GM12872 (cell line): ENCODE measurements at regions not wholly inside any gene's neighbourhood (a gene's known extent, or its start where the extent isn't known, plus 50 kb on each side); places are given as distances from the start of the nearest gene placed in this dataset.

Experiments used
- TF ChIP-seq, protein P1 (sequence below): IDR thresholded peaks from 3 replicates; pipeline ENCODE4 v1.5.1; 2011; ENCODE audit warnings: low read depth, mild to moderate bottlenecking, low read length, moderate library complexity; ENCODE audit not compliant: insufficient read depth

DNA sequence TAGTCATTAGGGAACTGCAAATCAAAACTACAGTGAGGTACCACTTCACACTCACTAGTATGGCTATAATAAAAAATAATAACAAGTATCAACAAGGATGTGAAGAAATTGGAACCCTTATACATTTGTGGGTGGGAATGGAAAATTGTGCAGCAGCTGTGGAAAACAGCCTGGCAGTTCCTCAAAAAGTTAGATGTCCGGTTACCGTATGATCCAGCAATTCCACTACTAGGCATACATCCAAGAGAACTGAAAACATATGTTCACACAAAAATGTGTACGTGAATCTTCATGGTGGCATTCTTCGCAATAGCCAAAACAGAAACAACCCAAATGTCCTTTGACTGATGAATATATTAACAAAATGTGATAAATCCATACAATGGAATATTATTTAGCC lies 187.9 kb upstream of the LYSMD4 start:
- TF ChIP-seq, protein P1, sequence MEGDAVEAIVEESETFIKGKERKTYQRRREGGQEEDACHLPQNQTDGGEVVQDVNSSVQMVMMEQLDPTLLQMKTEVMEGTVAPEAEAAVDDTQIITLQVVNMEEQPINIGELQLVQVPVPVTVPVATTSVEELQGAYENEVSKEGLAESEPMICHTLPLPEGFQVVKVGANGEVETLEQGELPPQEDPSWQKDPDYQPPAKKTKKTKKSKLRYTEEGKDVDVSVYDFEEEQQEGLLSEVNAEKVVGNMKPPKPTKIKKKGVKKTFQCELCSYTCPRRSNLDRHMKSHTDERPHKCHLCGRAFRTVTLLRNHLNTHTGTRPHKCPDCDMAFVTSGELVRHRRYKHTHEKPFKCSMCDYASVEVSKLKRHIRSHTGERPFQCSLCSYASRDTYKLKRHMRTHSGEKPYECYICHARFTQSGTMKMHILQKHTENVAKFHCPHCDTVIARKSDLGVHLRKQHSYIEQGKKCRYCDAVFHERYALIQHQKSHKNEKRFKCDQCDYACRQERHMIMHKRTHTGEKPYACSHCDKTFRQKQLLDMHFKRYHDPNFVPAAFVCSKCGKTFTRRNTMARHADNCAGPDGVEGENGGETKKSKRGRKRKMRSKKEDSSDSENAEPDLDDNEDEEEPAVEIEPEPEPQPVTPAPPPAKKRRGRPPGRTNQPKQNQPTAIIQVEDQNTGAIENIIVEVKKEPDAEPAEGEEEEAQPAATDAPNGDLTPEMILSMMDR = no peak

DNA sequence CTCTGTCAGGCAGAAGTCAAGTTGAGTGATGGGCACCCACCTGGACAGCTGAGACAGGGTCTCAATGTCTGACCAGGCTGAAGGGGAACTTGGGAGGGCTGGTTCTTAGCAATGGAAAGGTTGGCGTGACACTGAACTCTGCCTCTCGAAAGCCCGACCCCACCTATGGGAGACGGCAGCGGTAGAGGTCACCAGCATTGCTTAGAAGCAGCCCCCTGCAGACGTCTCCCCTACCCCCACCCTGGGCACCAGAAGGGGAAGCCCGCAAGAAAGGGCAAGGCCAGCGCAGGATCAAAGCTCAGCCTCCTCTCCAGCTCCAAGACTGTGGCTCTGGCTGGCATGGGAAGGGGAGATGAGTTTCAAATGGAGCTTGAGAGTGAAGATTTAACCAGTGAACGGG lies 184.8 kb upstream of the LYSMD4 start:
- TF ChIP-seq, protein P1 = no peak

DNA sequence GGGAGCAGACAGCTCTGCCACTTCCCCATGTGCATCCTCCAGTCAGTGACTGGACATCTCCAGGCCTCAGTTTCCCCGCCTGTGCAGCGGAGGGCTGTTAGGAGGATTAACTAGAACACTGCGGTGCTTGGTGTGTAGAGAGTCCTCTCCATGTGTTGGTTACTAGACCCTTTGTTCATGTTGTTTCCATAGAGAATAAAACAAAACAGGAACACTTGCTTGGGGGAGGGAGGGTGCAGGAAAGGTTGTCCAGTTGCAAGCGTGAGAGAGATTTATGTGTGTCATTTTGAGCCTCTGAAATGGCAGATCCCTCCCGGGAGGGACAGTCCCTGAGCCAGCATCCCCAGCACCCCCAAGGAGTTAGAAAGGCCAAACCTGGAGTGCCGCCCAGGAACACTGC lies 184.0 kb upstream of the LYSMD4 start:
- TF ChIP-seq, protein P1 = no peak

DNA sequence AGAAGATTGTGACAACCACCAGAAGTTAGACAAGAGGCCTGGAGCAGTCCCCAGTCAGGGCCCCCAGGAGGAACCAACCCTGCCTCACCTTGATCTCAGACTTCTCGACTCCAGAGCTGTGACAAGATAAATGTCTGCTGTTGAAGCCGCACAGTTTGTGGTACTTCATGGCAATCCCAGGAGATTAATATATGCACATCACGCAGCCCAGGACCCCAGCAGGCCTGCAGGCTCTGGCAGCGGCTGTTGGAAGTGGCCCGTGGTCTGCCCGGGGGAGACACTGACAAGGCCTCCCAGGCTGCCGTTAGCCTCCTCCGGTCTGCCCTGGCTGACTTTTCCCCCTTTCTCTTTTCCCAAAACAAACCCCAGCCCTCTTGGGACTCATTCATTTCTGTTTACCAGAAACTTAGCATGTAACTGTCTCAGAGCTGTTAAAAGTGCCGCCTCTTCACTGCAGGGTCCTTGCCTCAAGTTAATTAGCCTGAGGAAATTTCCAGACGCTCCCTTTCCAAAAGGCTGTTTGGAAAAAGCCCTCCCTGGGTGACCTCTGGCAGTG lies 183.5 kb upstream of the LYSMD4 start:
- TF ChIP-seq, protein P1 = no peak

DNA sequence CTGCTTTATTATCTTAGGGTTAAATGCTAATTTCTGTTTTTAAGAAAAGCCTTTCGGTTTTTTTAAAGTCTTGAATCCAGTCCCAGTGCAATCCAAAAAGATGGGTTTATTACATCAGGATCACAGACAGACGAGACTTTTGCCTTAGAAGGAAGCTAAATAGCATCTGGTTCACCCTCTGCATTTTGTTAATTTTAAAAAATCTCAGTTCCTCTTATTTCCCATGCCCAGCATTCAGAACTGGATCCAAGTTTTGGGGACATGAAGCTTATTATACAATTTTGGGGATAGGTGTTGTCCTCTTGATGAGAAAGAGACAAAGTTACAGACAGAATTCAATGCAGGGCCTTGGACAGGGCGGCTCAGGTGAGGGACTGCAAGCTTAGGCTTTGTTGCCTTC lies 181.5 kb upstream of the LYSMD4 start:
- TF ChIP-seq, protein P1 = no peak

DNA sequence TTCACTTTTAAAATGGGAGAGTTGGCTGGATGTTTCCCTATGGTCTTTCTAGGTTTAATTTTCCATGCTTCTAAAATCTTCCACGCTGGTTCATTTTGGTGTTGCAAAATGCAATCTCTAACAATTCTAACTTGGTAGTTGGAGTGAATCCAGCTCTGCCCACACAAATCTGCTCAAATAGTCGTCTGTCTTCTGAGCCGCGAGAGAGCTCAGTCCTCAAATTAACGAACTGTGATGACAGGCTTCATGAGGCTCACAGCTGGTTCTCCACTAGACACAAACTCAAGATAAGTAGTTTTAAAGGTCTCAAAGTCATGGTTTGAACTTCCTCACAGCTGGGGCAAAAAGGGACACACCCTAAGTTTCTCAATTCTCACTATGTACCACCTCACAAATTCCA lies 178.6 kb upstream of the LYSMD4 start:
- TF ChIP-seq, protein P1 = no peak

DNA sequence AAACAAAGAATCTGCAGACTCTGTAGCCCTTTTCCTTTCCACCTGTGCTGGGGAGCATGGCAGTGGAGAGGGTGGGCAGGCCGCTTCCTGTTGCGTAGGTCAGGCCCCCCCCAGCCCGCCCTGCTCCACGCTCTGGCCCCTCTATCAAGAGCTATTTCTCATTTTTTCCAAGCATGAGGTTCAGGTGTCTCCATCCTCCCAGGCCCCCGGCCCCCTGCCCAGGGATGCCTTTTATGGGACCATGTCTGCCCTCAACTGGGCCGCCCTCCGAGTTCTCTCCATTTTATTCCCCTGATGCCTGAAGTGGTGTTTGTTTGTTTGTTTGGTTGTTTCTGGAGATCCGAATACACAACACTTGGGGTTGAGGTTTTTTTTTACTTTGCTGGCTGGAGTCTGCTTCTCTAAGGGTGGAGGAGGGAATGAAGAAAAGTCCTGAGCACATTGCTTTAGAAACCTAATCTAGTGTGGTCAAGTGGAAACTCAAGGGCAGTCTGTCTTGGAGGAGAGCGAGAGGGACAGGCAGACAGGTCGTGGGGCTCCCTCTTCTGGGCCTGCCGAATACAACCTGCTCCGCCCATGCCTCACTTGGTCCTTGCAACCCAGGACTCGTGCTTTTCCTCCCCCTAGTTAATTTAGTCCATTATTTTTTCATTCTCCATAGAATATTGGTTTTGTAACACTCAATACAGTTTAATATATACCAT lies 176.5 kb upstream of the LYSMD4 start:
- TF ChIP-seq, protein P1 = peak; percentile 55
